ENCODE measurements at regions not wholly inside any gene's neighbourhood (a gene's known extent, or its start where the extent isn't known, plus 50 kb on each side); places are given as distances from the start of the nearest gene placed in this dataset.

DNA sequence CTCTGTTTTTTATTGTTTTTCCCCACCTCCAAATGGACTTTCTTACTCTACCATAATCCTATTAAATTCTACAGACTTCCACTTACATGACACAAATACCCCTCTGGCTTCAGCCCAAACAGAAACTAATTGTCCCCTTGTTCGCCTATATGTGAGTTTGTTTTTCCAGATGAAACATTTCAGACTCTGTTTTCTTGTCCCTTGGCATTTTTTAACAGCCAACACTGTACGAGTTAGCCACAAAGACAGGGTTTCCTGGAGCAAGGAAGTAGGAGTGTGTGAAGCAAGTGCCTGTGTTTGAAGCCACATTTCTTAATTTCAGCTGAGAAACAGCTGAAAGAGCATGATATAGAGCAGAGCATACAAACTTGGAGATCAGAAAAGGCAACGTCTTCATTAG is 382.2 kb upstream of the CDH5 start:
- TF ChIP-seq, protein P1, sequence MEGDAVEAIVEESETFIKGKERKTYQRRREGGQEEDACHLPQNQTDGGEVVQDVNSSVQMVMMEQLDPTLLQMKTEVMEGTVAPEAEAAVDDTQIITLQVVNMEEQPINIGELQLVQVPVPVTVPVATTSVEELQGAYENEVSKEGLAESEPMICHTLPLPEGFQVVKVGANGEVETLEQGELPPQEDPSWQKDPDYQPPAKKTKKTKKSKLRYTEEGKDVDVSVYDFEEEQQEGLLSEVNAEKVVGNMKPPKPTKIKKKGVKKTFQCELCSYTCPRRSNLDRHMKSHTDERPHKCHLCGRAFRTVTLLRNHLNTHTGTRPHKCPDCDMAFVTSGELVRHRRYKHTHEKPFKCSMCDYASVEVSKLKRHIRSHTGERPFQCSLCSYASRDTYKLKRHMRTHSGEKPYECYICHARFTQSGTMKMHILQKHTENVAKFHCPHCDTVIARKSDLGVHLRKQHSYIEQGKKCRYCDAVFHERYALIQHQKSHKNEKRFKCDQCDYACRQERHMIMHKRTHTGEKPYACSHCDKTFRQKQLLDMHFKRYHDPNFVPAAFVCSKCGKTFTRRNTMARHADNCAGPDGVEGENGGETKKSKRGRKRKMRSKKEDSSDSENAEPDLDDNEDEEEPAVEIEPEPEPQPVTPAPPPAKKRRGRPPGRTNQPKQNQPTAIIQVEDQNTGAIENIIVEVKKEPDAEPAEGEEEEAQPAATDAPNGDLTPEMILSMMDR (IDR thresholded peaks at IDR 0.05) = no peak
- TF ChIP-seq EP300 (IDR thresholded peaks at IDR 0.05) (no peak), POLR2A (IDR thresholded peaks at IDR 0.05; ENCODE audit: low read depth) (no peak), POLR2AphosphoS5 (IDR thresholded peaks at IDR 0.05) (no peak)
- no peaks in the 10 kb centered on the region for H3K36me3 ChIP-seq
- H3K4me3 ChIP-seq = no peak overlapping the region
- H3K9me3 ChIP-seq = no peaks in the 10 kb centered on the region
- peaks cover 0 to 4% (median 0%) of the 10 kb centered on the region in 4 donors for H3K4me1 ChIP-seq
- intact Hi-C loops (cut with DNase I) = no loop called here
- H3K27me3 ChIP-seq = peaks cover 0 to 8% (median 0%) of the 10 kb centered on the region in 4 donors
- 45% methylated on average over 3 of the region's 3 CpGs for WGBS
- no peak for DNase-seq (ENCODE audit: extremely low spot score)
- no peak overlapping the region for H3K27ac ChIP-seq (replicated peaks in 1 of 4)

DNA sequence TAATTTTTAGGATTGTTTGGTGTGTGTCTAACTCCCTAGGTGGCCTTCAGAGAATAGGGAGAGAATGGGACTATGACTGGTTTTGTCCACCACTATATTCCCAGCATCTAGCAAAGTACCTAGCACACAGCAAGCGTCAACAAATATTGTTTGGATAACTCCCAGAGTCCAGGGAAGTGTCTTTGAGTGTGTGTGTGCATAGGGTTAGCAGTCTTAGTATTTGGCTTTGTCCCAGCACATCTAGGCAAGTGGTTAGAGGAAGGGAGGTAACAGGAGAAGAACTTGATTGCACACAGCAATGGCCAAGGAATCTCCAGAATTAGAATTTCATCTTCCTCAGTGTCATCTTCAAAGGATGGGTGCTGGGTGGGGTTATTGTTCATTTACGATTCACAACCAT is 385.4 kb upstream of the CDH5 start:
- no peaks in the 10 kb centered on the region for H3K4me1 ChIP-seq
- no peak for DNase-seq (ENCODE audit: extremely low spot score)
- intact Hi-C loops (cut with DNase I) = no loop called here
- no peak overlapping the region for H3K4me3 ChIP-seq
- H3K9me3 ChIP-seq = no peaks in the 10 kb centered on the region
- H3K27ac ChIP-seq (replicated peaks in 1 of 4) = no peak overlapping the region
- 100% methylated on average over 2 of the region's 2 CpGs for WGBS
- TF ChIP-seq POLR2A (IDR thresholded peaks at IDR 0.05; ENCODE audit: low read depth) (no peak), POLR2AphosphoS5 (IDR thresholded peaks at IDR 0.05) (no peak), EP300 (IDR thresholded peaks at IDR 0.05) (no peak)
- TF ChIP-seq, protein P1 (IDR thresholded peaks at IDR 0.05) = no peak
- H3K27me3 ChIP-seq = peaks cover 0 to 4% (median 0%) of the 10 kb centered on the region in 4 donors
- H3K36me3 ChIP-seq = no peaks in the 10 kb centered on the region

DNA sequence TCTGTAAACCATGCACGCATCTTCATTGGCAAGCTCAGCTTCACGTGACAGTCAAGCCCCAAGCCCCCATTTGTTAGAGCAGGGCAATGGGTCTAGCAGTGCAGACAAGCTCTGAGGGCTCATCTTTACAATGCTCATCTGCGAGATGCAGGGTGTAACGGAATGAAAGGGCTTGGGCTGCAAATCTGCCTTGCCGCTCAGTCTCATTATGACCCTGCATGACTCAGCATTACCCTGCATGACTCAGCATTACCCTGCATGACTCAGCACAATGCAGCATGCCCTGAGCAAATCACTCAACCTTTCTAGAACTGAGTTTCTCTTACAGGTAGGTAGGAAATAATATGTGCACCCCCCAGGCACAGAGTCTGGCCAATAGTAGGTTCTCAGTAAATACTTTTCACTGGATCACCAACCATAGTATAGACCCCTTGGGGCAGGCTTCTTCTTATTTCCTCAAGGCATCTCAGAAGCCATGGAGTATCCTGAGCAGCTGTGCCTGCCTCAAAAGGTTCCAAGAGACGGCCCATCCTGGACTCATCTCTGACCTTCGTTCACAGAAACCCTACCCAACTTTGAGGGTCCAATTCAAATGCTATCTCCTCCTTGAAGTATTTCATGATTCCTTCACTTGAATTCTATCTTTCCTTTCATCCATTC is 391.3 kb upstream of the CDH5 start:
- Histone ChIP-seq H3K27ac (replicated peaks in 1 of 4) (no peak overlapping the region), H3K27me3 (no peaks in the 10 kb centered on the region), H3K36me3 (no peaks in the 10 kb centered on the region), H3K9me3 (no peaks in the 10 kb centered on the region), H3K4me3 (no peak overlapping the region), H3K4me1 (no peaks in the 10 kb centered on the region)
- intact Hi-C loops (cut with DNase I) = no loop called here
- DNase-seq (ENCODE audit: extremely low spot score) = no peak
- no peak for TF ChIP-seq POLR2AphosphoS5 (IDR thresholded peaks at IDR 0.05)
- TF ChIP-seq EP300 (IDR thresholded peaks at IDR 0.05) = no peak
- TF ChIP-seq POLR2A (IDR thresholded peaks at IDR 0.05; ENCODE audit: low read depth) = no peak
- TF ChIP-seq, protein P1 (IDR thresholded peaks at IDR 0.05) = no peak
- 68% methylated on average over 7 of the region's 7 CpGs for WGBS

DNA sequence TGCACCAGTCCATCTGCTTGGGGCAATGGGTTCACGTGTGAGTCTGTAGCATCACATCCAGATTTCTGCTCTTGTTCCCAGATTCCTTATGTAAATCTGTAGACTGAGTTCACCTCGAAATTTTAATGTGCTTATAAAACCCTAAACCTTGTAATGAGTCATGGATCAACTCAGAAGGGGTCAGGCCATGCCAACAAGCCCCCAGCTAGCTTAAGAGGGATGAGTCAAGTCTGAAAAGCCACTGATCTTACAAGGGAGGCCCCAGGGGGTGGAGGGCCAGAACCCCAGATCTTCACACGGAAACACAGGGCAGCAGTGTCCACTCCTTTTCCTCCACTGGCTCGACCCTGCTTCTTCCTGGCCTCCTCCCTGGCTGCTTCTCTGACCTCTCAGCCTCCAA is 399.1 kb upstream of the CDH5 start:
- no peaks in the 10 kb centered on the region for H3K9me3 ChIP-seq
- H3K4me1 ChIP-seq = no peaks in the 10 kb centered on the region
- DNase-seq (ENCODE audit: extremely low spot score) = no peak
- no peak overlapping the region for H3K27ac ChIP-seq (replicated peaks in 1 of 4)
- no peaks in the 10 kb centered on the region for H3K36me3 ChIP-seq
- WGBS = 77% methylated on average over 4 of the region's 4 CpGs
- no peaks in the 10 kb centered on the region for H3K27me3 ChIP-seq
- intact Hi-C loops (cut with DNase I) = no loop called here
- H3K4me3 ChIP-seq = no peak overlapping the region
- TF ChIP-seq POLR2AphosphoS5 (IDR thresholded peaks at IDR 0.05) (no peak), POLR2A (IDR thresholded peaks at IDR 0.05; ENCODE audit: low read depth) (no peak), EP300 (IDR thresholded peaks at IDR 0.05) (no peak)
- TF ChIP-seq, protein P1 (IDR thresholded peaks at IDR 0.05) = no peak

DNA sequence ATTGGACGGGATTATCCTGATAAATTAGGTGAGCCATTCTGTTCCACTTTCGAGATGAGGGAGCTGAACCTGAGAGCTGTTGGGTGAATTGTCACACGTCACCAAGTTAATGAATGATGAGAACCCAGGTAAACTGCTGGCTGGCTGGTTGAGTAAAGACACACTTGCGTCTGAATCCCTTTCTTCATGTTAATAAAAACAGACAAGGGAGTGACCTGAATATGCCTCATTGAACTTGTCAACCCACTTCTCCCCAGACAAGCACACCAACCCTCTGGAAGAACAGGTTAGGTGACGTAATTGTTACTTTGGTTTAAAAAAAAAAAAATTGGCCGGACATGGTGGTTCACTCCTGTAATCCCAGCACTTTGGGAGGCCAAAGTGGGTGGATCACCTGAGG is 400.9 kb upstream of the CDH5 start:
- no peak overlapping the region for H3K4me3 ChIP-seq
- 81% methylated on average over 6 of the region's 6 CpGs for WGBS
- no peaks in the 10 kb centered on the region for H3K36me3 ChIP-seq
- intact Hi-C loops (cut with DNase I) = no loop called here
- DNase-seq (ENCODE audit: extremely low spot score) = no peak
- no peak overlapping the region for H3K27ac ChIP-seq (replicated peaks in 1 of 4)
- TF ChIP-seq POLR2AphosphoS5 (IDR thresholded peaks at IDR 0.05) (no peak), EP300 (IDR thresholded peaks at IDR 0.05) (no peak)
- H3K9me3 ChIP-seq = no peaks in the 10 kb centered on the region
- no peaks in the 10 kb centered on the region for H3K4me1 ChIP-seq
- no peaks in the 10 kb centered on the region for H3K27me3 ChIP-seq
